ENCODE measurements at regions not wholly inside any gene's neighbourhood (a gene's known extent, or its start where the extent isn't known, plus 50 kb on each side); places are given as distances from the start of the nearest gene placed in this dataset.

DNA sequence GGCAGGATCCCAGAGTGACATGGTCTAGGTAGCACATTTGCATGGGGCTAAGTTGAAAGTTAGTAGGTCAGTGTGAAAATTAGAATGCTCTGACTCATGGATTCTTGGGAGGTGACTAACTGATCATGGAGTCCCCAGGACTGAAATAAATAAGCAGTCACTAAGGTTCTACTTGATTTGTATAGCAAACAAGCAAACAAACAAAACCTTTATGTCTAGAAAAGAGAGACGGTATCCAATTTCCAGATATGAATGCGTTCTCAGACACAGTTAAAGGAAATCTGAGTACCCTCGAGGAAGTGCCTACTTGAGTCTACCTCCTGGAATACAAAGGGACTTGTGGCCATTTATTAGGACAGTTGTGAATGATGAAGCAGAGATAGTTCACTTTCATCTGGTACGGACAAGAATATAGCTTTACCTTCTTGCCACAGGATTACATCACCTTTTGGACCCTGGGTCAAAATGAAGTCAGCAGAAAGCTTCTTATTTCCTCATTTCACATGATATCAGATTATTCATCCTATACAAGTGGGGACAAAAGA is 54.3 kb upstream of the AGPS start:
- DNase-seq: no peak
- Histone ChIP-seq H3K4me3 (no peak overlapping the region), H3K36me3 (no peaks in the 10 kb centered on the region), H3K27me3 (no peaks in the 10 kb centered on the region), H3K27ac (no peak overlapping the region), H3K4me1 (no peaks in the 10 kb centered on the region), H3K9ac (ENCODE audit: low read depth in 2 of 2, low read length in 2 of 2) (no peak overlapping the region), H3K9me3 (no peaks in the 10 kb centered on the region)
- TF ChIP-seq, protein P1, sequence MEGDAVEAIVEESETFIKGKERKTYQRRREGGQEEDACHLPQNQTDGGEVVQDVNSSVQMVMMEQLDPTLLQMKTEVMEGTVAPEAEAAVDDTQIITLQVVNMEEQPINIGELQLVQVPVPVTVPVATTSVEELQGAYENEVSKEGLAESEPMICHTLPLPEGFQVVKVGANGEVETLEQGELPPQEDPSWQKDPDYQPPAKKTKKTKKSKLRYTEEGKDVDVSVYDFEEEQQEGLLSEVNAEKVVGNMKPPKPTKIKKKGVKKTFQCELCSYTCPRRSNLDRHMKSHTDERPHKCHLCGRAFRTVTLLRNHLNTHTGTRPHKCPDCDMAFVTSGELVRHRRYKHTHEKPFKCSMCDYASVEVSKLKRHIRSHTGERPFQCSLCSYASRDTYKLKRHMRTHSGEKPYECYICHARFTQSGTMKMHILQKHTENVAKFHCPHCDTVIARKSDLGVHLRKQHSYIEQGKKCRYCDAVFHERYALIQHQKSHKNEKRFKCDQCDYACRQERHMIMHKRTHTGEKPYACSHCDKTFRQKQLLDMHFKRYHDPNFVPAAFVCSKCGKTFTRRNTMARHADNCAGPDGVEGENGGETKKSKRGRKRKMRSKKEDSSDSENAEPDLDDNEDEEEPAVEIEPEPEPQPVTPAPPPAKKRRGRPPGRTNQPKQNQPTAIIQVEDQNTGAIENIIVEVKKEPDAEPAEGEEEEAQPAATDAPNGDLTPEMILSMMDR (IDR thresholded peaks at IDR 0.05): no peak
- intact Hi-C loops (cut with DNase I): loop anchor here (5.0 kb wide), 2 partner anchors 264 to 384 kb away; no protein-coding TSS in a partner anchor

DNA sequence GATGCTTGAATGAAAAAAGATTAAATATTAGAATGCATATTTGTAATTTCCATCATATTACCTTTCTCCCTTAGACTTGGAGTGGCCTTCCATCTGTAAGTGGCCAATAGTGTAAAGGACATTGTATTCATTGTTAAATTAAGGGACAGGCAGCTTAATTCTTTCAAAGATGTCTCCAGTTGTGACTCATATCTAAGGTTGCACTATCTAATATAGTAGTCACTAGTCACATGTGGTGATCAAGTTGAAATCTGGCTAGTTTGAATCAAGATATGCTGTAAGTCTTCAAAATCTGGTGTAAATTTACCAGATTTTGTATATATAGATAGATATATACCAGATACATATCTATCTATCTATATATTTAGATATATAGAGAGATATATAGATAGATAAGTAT is 52.4 kb upstream of the AGPS start:
- intact Hi-C loops (cut with DNase I): no loop called here
- H3K36me3 ChIP-seq: no peaks in the 10 kb centered on the region
- DNase-seq: no peak
- H3K4me1 ChIP-seq: no peaks in the 10 kb centered on the region
- H3K27me3 ChIP-seq: no peaks in the 10 kb centered on the region
- no peak overlapping the region for H3K27ac ChIP-seq
- TF ChIP-seq, protein P1 (IDR thresholded peaks at IDR 0.05): no peak
- H3K9ac ChIP-seq (ENCODE audit: low read depth in 2 of 2, low read length in 2 of 2): no peak overlapping the region
- H3K9me3 ChIP-seq: no peaks in the 10 kb centered on the region
- no peak overlapping the region for H3K4me3 ChIP-seq

GRCh38 chr2:177342736-177343135 is 49.8 kb upstream of the AGPS start:
- TF ChIP-seq, protein P1 (IDR thresholded peaks at IDR 0.05): no peak
- no peak overlapping the region for H3K27ac ChIP-seq
- DNase-seq: no peak
- no peak overlapping the region for H3K4me3 ChIP-seq
- H3K36me3 ChIP-seq: no peaks in the 10 kb centered on the region
- H3K4me1 ChIP-seq: no peaks in the 10 kb centered on the region
- H3K27me3 ChIP-seq: no peaks in the 10 kb centered on the region
- intact Hi-C loops (cut with DNase I): no loop called here
- H3K9me3 ChIP-seq: no peaks in the 10 kb centered on the region
- no peak overlapping the region for H3K9ac ChIP-seq (ENCODE audit: low read depth in 2 of 2, low read length in 2 of 2)
